GM10266 (cell line): ENCODE measurements at regions not wholly inside any gene's neighbourhood (a gene's known extent, or its start where the extent isn't known, plus 50 kb on each side); places are given as distances from the start of the nearest gene placed in this dataset.

ENCODE experiments used
- DNase-seq: peaks from one replicate; pipeline ENCODE4 v3.0.0; 2012; ENCODE audit errors: extremely low spot score
- CTCF ChIP-seq: IDR thresholded peaks from 2 replicates; pipeline ENCODE4 v1.5.1; 2012; ENCODE audit warnings: mild to moderate bottlenecking, low read depth; ENCODE audit not compliant: control insufficient read depth, insufficient read depth; ENCODE audit errors: missing control alignments

GRCh38 chr2:19751631-19752030 is 150.2 kb downstream of the TTC32 start:
- DNase-seq, result no peak
- TF ChIP-seq CTCF, result no peak

DNA sequence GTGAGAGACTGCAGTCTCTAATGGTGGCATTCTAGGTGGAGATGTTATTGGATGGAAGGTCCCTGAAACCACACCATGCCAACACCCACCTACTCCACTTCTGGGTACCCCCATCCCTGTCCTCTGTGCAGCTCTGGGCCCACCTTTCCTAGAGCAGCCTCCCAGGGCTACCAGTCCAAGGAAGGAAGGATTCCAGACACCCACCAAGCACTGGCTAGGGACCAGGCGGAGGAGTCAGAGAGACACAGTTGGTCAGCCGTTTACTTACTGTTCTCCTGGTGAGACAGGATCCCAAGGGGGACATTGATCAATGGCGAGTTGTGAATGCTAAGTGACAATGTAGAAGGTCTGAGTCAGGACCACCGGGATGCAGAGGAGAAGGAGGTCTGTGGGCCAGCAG is 151.6 kb downstream of the TTC32 start:
- DNase-seq, result no peak
- TF ChIP-seq CTCF, result no peak

DNA sequence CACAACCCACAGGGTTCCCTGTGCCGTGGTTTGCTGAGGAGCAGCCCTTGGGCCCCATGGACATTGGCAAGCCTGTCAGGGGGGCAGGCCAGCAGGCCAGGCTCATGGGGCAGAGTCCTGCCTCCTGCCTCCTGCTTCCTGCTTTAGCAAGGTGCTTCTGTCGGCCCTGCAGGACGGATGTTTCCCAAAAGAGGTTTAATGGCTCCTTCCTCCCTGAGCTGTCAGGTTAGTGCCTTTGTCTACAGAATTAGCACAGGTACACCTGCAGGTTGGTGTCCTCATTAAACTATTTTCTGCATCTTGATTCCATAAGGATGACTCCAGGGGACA is 152.3 kb downstream of the TTC32 start:
- no peak for DNase-seq
- TF ChIP-seq CTCF, result no peak

GRCh38 chr2:19748711-19749506 is 152.9 kb downstream of the TTC32 start:
- no peak for TF ChIP-seq CTCF
- DNase-seq, result no peak

DNA sequence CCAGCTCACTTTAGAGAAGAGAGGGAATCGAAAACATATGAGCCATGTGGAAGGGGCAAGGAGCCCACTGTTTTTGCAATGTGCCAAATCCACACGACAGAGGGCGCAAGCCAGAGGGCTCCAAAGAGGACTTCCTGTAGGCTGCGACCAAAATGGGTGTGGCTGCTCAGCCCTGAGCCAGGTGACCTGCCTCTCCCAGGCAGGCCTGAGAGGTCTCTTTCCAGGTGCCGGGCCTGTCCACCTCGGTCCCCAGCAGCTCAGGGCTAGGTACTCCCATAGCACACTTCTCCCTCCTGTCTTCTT is 153.8 kb downstream of the TTC32 start:
- DNase-seq, result no peak
- TF ChIP-seq CTCF, result no peak

- no peak for DNase-seq
Measured at GRCh38 chr2:19747310-19748072, 154.3 kb downstream of the TTC32 start.

More at GRCh38 chr2:19747310-19748072, 154.3 kb downstream of the TTC32 start:
- no peak for TF ChIP-seq CTCF
